ENCODE measurements at regions not wholly inside any gene's neighbourhood (a gene's known extent, or its start where the extent isn't known, plus 50 kb on each side); places are given as distances from the start of the nearest gene placed in this dataset.
"Not testable (repeated sequence)": the region's sequence is repeated elsewhere in the genome, so short reads cannot be mapped to it uniquely, and the experiment has no call there.

- no peak for DNase-seq (ENCODE audit: low read depth in 3 of 3)
These were observed 149.9 kb upstream of the FBXO33 start for GRCh38 chr14:39582028-39582654.

GRCh38 chr14:39581474-39581873, 149.2 kb upstream of the FBXO33 start:
- DNase-seq (ENCODE audit: low read depth in 3 of 3) = no peak

- no peak for DNase-seq (ENCODE audit: low read depth in 3 of 3)
These were observed 148.5 kb upstream of the FBXO33 start for GRCh38 chr14:39580696-39581095.

DNA sequence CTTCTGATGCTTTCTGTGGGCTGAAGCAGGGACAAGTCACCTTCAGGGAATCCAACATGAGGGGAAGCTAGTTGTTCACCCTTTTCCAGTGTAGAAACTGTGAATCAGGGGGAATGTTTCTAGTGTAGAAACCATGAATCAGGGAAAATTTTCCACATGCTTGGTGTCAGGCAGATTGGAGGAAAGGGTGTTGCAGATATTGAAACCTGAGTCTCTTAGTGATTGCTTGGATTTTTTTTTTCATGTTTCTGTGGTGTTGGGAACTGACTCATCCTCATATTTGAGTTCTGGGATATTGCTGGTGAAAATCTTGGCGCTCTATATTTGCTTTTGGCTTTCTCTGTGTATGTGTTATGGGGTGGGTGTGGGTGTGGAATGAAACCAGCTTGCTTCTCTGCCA, 144.5 kb upstream of the FBXO33 start:
- no peak for DNase-seq (ENCODE audit: low read depth in 3 of 3)

- DNase-seq (ENCODE audit: low read depth in 3 of 3) = no peak
These were observed 144.0 kb upstream of the FBXO33 start for GRCh38 chr14:39576258-39576657.

DNA sequence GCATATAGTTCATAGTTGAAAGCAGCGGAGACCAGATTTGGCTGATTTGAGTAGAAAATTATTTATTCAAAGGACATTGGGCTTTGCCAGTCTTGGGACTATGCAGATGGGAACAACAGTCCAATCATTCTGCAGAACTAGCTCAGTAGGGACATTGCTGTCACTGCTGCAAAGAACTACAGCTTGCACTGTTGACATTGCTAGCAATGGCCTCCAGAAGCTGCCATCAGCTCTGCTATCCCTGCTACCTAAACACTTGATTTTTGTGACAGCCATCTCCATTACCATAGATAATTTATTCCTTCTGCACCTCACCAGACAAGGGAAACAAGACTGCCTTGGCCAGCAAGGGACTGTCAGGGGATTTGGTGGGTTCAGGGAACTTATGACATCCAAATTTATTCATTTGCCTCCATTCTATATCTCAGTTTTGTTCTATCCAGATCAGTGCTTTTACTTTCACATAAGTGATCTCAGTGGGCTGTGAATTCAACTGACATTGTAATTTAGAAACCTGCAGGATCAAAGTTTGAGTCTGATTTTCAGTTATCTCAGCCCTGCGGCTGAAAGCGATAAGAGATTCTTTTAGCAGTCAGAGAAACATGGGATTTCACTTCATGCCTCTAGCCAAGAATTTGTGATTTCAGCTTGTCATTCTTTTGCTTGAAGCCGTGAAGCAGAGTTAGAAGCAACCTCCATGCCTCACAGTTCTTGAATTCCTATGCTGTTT, 136.7 kb upstream of the FBXO33 start:
- DNase-seq (ENCODE audit: low read depth in 3 of 3) = no peak

GRCh38 chr14:39566795-39567194, 134.6 kb upstream of the FBXO33 start:
- no peak for DNase-seq (ENCODE audit: low read depth in 3 of 3)

DNA sequence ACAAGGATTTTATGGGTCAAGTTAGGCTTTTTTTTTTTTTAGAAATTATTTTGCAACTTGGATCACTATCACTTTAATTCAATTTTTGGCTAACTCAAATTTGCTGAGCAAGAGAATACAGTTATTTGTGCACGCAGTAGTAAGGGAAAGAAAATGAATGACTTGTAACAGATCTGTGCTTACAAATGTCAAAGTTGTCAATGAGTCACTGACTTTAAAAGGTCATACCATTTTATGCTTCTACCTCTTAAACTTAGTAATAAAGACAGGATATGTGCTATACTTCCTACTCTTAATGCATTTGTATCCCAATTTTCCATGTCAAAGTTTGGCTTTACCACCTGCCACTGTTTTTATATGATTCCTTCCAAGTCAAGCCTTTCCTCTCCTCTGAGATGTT, 131.1 kb upstream of the FBXO33 start:
- DNase-seq (ENCODE audit: low read depth in 3 of 3) = no peak

DNA sequence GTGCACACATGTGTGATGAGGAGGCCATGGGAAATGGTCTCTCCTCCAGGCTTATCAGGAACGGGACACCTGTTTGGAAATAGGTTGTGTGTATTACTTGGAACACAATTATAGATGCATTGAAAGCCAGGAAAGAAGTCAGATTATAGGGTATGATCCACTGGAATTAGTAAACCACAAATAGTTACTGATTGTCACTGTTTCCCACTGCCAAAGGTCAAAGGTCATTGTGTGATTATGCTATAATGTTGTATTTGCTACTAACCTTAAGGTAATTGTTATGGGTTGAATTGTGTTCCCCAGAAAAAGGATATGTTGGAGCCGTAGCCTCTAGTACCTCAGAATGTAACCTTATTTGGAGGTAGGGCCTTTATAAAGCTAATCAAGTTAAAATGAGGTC, 129.9 kb upstream of the FBXO33 start:
- DNase-seq (ENCODE audit: low read depth in 3 of 3) = no peak

GRCh38 chr14:39558525-39558924, 126.3 kb upstream of the FBXO33 start:
- no peak for DNase-seq (ENCODE audit: low read depth in 3 of 3)

GRCh38 chr14:39555749-39556148, 123.5 kb upstream of the FBXO33 start:
- DNase-seq (ENCODE audit: low read depth in 3 of 3) = no peak

- DNase-seq (ENCODE audit: low read depth in 3 of 3) = no peak
These were observed 122.3 kb upstream of the FBXO33 start for GRCh38 chr14:39554576-39554975.

DNA sequence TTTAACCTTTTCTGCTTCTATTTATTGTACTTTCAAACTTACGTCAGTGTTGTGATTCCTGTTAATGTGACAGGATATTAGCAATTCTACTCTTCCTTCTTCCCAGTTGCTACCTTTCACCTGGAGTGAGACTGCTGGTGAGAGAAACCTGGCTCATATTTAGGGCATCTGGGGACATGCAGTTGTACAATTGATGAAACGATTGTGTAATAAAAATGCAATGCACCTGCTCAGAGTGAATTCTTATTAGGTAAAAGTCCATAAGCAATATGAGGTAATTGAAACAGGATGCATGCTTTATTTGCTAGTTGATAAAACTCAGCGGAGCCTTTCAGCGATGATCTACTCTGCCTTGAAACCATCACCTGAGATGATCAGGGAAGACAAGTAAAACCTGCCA, 116.1 kb upstream of the FBXO33 start:
- no peak for DNase-seq (ENCODE audit: low read depth in 3 of 3)

- no peak for DNase-seq (ENCODE audit: low read depth in 3 of 3)
These were observed 115.6 kb upstream of the FBXO33 start for GRCh38 chr14:39547845-39548244.

GRCh38 chr14:39505812-39506211, 73.6 kb upstream of the FBXO33 start:
- DNase-seq (ENCODE audit: low read depth in 3 of 3) = no peak

GRCh38 chr14:39500253-39500652, 68.0 kb upstream of the FBXO33 start:
- DNase-seq (ENCODE audit: low read depth in 3 of 3) = no peak

DNA sequence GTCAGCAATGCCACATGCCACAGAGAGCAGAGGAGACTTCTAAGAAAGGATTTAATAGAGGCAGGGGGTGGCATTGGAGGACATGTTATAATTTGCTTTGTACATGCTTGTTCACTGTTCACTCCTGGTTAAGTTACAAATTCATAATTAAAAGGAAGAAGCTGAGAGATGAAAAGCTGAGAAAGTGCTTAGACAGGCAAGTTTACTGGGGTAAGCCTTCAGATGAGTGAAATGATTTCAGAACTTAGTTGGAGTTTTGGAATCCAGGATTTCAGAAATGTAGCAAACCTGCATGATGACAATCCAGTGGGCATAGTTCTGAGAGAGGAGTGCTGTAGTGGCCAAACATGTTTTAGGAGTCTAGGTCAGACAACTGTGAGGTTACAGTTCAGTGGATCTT, 67.3 kb upstream of the FBXO33 start:
- no peak for DNase-seq (ENCODE audit: low read depth in 3 of 3)

DNA sequence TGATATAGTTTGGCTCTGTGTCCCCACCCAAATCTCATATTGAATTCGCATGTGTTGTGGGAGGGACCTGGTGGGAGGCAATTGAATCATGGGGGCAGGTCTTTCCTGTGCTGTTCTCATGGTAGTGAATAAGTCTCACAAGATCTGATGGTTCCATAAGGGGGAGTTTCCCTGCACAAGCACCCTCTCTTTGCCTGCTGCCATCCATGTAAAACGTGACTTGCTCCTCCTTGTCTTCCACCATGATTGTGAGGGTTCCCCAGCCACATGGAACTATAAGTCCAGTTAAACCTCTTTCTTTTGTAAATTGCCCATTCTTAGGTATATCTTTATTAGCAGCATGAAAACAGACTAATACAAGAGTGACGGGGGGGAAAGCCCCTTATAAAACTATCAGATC, 65.4 kb upstream of the FBXO33 start:
- not testable (repeated sequence) for DNase-seq (ENCODE audit: low read depth in 3 of 3)

GRCh38 chr14:39492267-39492666, 60.0 kb upstream of the FBXO33 start:
- DNase-seq (ENCODE audit: low read depth in 3 of 3) = no peak

DNA sequence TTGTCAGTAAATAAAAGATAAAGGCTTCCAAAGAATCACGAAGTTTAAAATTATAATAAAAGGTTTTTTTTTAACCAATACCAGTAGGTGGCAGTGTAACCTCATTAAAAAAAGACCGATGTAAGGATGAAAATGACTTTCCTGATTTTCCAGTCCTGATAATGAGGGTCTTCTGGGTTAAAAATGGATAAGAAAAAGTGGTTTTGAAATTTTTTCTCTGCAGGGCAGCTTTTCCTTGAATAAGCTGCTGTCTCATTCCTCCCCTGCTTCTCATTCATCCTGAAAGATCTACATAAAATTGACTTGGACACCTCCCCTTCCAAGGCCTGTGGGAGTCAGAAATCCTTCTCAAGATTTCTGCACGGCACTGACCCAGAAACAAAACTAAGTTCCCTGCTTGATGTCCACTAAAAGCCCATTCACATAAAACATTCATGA, 58.9 kb upstream of the FBXO33 start:
- DNase-seq (ENCODE audit: low read depth in 3 of 3) = no peak

DNA sequence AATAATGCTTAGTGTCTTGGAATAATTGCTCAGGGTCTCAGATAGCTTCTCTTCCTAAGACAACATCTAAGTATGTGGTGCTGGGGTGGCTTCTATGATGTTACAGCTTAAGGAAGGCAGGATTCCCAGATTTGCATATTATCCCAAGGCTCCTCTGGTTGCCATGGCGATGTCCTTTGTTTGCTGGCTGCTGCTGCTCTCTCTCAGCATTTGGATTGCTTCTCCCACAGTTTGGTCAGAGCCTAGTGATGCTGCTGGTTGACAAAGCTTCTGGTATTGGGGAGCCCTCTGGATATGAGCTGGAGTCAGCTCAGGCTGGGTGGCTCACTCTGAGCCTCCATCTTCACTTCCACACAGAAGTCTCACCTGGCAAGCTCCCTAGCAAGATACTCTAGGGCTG, 56.4 kb upstream of the FBXO33 start:
- DNase-seq (ENCODE audit: low read depth in 3 of 3) = no peak

GRCh38 chr14:39483682-39484081, 51.4 kb upstream of the FBXO33 start:
- no peak for DNase-seq (ENCODE audit: low read depth in 3 of 3)

Data from stimulated activated CD4-positive, alpha-beta T cell treated with anti-CD3 and anti-CD28 coated beads, TNF-alpha, amount 100 ng/mL, for 24 hours (primary cell).